ENCODE measurements at regions not wholly inside any gene's neighbourhood (a gene's known extent, or its start where the extent isn't known, plus 50 kb on each side); places are given as distances from the start of the nearest gene placed in this dataset.

DNA sequence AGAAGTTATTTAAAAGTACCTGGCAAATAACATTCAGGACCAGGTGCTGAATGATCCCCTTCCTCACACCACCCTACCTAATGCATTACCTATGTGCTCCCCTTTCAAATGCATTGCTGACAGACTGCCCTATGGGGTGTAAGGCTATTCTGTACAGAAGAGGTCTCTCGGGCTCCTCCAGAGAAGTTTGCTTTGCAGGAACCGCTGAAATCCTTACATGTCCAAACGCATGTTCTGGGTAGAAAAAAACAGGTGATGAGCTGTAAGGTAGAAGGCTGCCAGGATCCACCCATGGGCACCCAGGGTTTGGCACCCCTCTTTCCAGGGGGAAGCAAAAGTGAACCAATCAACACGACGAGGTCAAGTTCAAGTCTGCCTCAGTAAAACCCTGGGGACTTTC is 58.3 kb upstream of the TARBP1 start:
- Histone ChIP-seq H2AFZ (ENCODE audit: low read depth, low read length) (no peak overlapping the region), H3K4me1 (ENCODE audit: control insufficient read depth, extremely low read depth, insufficient read depth, low read length) (peaks cover 3% of the 10 kb centered on the region), H3K27me3 (ENCODE audit: control insufficient read depth in 2 of 2, insufficient read depth in 2 of 2, low read length in 2 of 2) (no peaks in the 10 kb centered on the region), H3K27ac (ENCODE audit: insufficient read depth, low read depth, low read length) (no peak overlapping the region), H3K4me2 (ENCODE audit: insufficient read depth, low read length) (no peak overlapping the region), H3K79me2 (ENCODE audit: control insufficient read depth, insufficient read depth, low read length) (no peaks in the 10 kb centered on the region), H3K36me3 (ENCODE audit: control insufficient read depth in 2 of 2, extremely low read depth in 1 of 2, insufficient read depth in 2 of 2, low read length in 2 of 2) (no peaks in the 10 kb centered on the region), H3K4me3 (replicated peaks in 1 of 3; ENCODE audit: insufficient read depth in 1 of 3, low read depth in 1 of 3, low read length in 3 of 3) (no peak overlapping the region), H3K9me3 (replicated peaks; ENCODE audit: control insufficient read depth, insufficient read depth, low read length) (no peaks in the 10 kb centered on the region), H3K9me1 (replicated peaks; ENCODE audit: control insufficient read depth, extremely low read depth, insufficient read depth, low read length) (no peaks in the 10 kb centered on the region), H3K9ac (replicated peaks; ENCODE audit: extremely low read depth, insufficient read depth, low read length) (no peak overlapping the region), H4K20me1 (replicated peaks; ENCODE audit: control insufficient read depth, extremely low read depth, insufficient read depth, low read length) (no peaks in the 10 kb centered on the region)
- no peak for FAIRE-seq
- BruUV-seq (replicated peaks) = no TSS peak
- CTCF ChIA-PET = interaction anchor here (1.4 to 1.5 kb wide), 2 partner anchors 14 to 38 kb away, joined by 4 read pairs; no protein-coding TSS in a partner anchor
- dilution Hi-C loops (cut with MboI; ENCODE audit: extremely low pct_ligation_motif_present, low sequenced_read_pairs) = no loop called here
- POLR2A ChIA-PET = no interaction called here
- TF ChIP-seq EZH2 (IDR thresholded peaks at IDR 0.05; ENCODE audit: borderline replicate concordance, low read depth, low read length, severe bottlenecking) (no peak), POLR2AphosphoS5 (IDR thresholded peaks at IDR 0.05; ENCODE audit: insufficient read depth, low read depth, low read length) (no peak), MAX (IDR thresholded peaks at IDR 0.05; ENCODE audit: insufficient read depth, insufficient read length) (no peak), FOS (IDR thresholded peaks at IDR 0.05; ENCODE audit: borderline replicate concordance, insufficient read depth, low read length) (no peak), MYC (IDR thresholded peaks at IDR 0.05; ENCODE audit: low read depth, low read length) (no peak)
- no peak for DNase-seq (ENCODE audit: low read depth, low spot score)
- intact Hi-C loops (cut with micrococcal nuclease) = no loop called here

DNA sequence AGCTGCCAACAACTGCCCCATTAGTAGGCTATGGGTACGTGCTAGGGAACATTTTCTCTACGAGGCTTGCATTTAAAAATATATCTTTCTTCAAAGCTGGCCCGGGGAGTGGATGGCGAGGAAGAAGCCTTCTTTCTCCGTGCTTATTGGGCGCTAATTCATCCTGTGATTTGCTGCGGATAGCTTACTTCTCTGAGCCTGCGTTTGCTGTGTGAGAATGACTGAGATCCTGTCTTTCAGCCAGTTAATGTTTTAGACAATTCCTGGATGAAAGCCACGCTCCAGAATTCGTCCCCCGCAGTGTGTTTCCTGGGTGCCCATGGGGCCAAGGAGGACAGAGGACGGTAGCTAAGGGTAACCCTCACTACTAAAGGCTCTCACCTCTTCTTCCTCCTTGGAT is 57.8 kb upstream of the TARBP1 start:
- POLR2A ChIA-PET = no interaction called here
- Histone ChIP-seq H3K27ac (ENCODE audit: insufficient read depth, low read depth, low read length) (no peak overlapping the region), H3K36me3 (ENCODE audit: control insufficient read depth in 2 of 2, extremely low read depth in 1 of 2, insufficient read depth in 2 of 2, low read length in 2 of 2) (no peaks in the 10 kb centered on the region), H3K27me3 (ENCODE audit: control insufficient read depth in 2 of 2, insufficient read depth in 2 of 2, low read length in 2 of 2) (no peaks in the 10 kb centered on the region), H3K79me2 (ENCODE audit: control insufficient read depth, insufficient read depth, low read length) (no peaks in the 10 kb centered on the region), H3K9me3 (replicated peaks; ENCODE audit: control insufficient read depth, insufficient read depth, low read length) (no peaks in the 10 kb centered on the region), H3K4me2 (ENCODE audit: insufficient read depth, low read length) (no peak overlapping the region), H3K9ac (replicated peaks; ENCODE audit: extremely low read depth, insufficient read depth, low read length) (no peak overlapping the region), H3K9me1 (replicated peaks; ENCODE audit: control insufficient read depth, extremely low read depth, insufficient read depth, low read length) (no peaks in the 10 kb centered on the region), H2AFZ (ENCODE audit: low read depth, low read length) (no peak overlapping the region), H3K4me1 (ENCODE audit: control insufficient read depth, extremely low read depth, insufficient read depth, low read length) (peaks cover 5% of the 10 kb centered on the region), H4K20me1 (replicated peaks; ENCODE audit: control insufficient read depth, extremely low read depth, insufficient read depth, low read length) (no peaks in the 10 kb centered on the region), H3K4me3 (replicated peaks in 1 of 3; ENCODE audit: insufficient read depth in 1 of 3, low read depth in 1 of 3, low read length in 3 of 3) (no peak overlapping the region)
- FAIRE-seq (no peak), DNase-seq (ENCODE audit: low read depth, low spot score) (no peak)
- intact Hi-C loops (cut with micrococcal nuclease) (no loop called here), dilution Hi-C loops (cut with MboI; ENCODE audit: extremely low pct_ligation_motif_present, low sequenced_read_pairs) (no loop called here)
- BruUV-seq (replicated peaks) = no TSS peak
- CTCF ChIA-PET = interaction anchor here (1.4 to 1.5 kb wide), 2 partner anchors 14 to 37 kb away, joined by 4 read pairs; no protein-coding TSS in a partner anchor
- TF ChIP-seq JUN (IDR thresholded peaks at IDR 0.05; ENCODE audit: borderline replicate concordance, insufficient read depth, insufficient read length, low read depth) (no peak), GATA2 (IDR thresholded peaks at IDR 0.05; ENCODE audit: insufficient read depth, insufficient read length, low read depth, low read length) (no peak), POLR2AphosphoS5 (IDR thresholded peaks at IDR 0.05; ENCODE audit: insufficient read depth, low read depth, low read length) (no peak), MAX (IDR thresholded peaks at IDR 0.05; ENCODE audit: insufficient read depth, insufficient read length) (no peak), FOS (IDR thresholded peaks at IDR 0.05; ENCODE audit: borderline replicate concordance, insufficient read depth, low read length) (no peak)
- TF ChIP-seq, protein P1, sequence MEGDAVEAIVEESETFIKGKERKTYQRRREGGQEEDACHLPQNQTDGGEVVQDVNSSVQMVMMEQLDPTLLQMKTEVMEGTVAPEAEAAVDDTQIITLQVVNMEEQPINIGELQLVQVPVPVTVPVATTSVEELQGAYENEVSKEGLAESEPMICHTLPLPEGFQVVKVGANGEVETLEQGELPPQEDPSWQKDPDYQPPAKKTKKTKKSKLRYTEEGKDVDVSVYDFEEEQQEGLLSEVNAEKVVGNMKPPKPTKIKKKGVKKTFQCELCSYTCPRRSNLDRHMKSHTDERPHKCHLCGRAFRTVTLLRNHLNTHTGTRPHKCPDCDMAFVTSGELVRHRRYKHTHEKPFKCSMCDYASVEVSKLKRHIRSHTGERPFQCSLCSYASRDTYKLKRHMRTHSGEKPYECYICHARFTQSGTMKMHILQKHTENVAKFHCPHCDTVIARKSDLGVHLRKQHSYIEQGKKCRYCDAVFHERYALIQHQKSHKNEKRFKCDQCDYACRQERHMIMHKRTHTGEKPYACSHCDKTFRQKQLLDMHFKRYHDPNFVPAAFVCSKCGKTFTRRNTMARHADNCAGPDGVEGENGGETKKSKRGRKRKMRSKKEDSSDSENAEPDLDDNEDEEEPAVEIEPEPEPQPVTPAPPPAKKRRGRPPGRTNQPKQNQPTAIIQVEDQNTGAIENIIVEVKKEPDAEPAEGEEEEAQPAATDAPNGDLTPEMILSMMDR (IDR thresholded peaks at IDR 0.05; ENCODE audit: extremely low read depth in 1 of 2, insufficient read depth in 1 of 2, low read depth in 1 of 2, low read length in 2 of 2) = no peak
